Gastroesophageal sphincter (tissue), 3 donors: ENCODE measurements at regions not wholly inside any gene's neighbourhood (a gene's known extent, or its start where the extent isn't known, plus 50 kb on each side); places are given as distances from the start of the nearest gene placed in this dataset.

Source experiments
- CTCF ChIP-seq, 4 experiments: fragments of 200-600 bp in 2 of 4; fragments of 450-650 bp in 2 of 4; sonication (generic) in 1 of 4; IDR thresholded peaks; one replicate each; pipeline ENCODE4 v1.5.1; 2017 to 2019; ENCODE audit warnings: antibody characterized with exemption in 4 of 4, mild to moderate bottlenecking in 2 of 4, moderate library complexity in 2 of 4
- EP300 ChIP-seq: sonication (generic); formaldehyde crosslinking; IDR thresholded peaks from one replicate; pipeline ENCODE4 v1.6.1; 2017; ENCODE audit warnings: antibody characterized with exemption, mild to moderate bottlenecking
- POLR2A ChIP-seq, 2 donors: fragments of 450-650 bp; IDR thresholded peaks; one replicate each; pipeline ENCODE4 v1.6.1; 2017; ENCODE audit warnings: antibody characterized with exemption in 2 of 2, mild to moderate bottlenecking in 2 of 2, moderate library complexity in 1 of 2
- POLR2AphosphoS5 ChIP-seq: sonication (generic); formaldehyde crosslinking; IDR thresholded peaks from one replicate; pipeline ENCODE4 v1.6.1; 2017; ENCODE audit warnings: antibody characterized with exemption

- TF ChIP-seq POLR2A (IDR thresholded peaks at IDR 0.05) (no peak), CTCF (IDR thresholded peaks at IDR 0.05) (no peak), POLR2AphosphoS5 (no peak), EP300 (no peak)
Measured at GRCh38 chr4:27986476-27986875, 1125.8 kb downstream of the STIM2 start.
